DOHH2 (cell line): ENCODE measurements at regions not wholly inside any gene's neighbourhood (a gene's known extent, or its start where the extent isn't known, plus 50 kb on each side); places are given as distances from the start of the nearest gene placed in this dataset.
"Not testable (repeated sequence)": the region's sequence is repeated elsewhere in the genome, so short reads cannot be mapped to it uniquely, and the experiment has no call there.

Experiments used
- H3F3A ChIP-seq: fragments of 200-600 bp; sonication (generic), shearing (Covaris generic); 2 replicates; pipeline ENCODE4 v1.6.0; 2016; ENCODE audit warnings: antibody characterized with exemption, mild to moderate bottlenecking; ENCODE audit not compliant: control insufficient read depth, insufficient read depth
- H3K27ac ChIP-seq: fragments of 200-600 bp; sonication (generic); 2 replicates; pipeline ENCODE4 v1.5.1; 2014; ENCODE audit warnings: low read depth, mild to moderate bottlenecking, low read length, moderate library complexity
- H3K27me3 ChIP-seq: fragments of 200-600 bp; sonication (generic); 2 replicates; pipeline ENCODE4 v1.6.1; 2014; ENCODE audit warnings: mild to moderate bottlenecking, low read length, mixed read lengths; ENCODE audit not compliant: control insufficient read depth
- H3K36me3 ChIP-seq: fragments of 200-600 bp; sonication (generic); 2 replicates; pipeline ENCODE4 v1.6.1; 2014; ENCODE audit warnings: mild to moderate bottlenecking, low read length, moderate library complexity, mixed read lengths; ENCODE audit not compliant: control insufficient read depth
- H3K4me1 ChIP-seq: fragments of 200-600 bp; sonication (generic); 2 replicates; pipeline ENCODE4 v1.6.1; 2014; ENCODE audit warnings: mild to moderate bottlenecking, low read length, mixed read lengths; ENCODE audit not compliant: control insufficient read depth
- H3K4me2 ChIP-seq: fragments of 200-600 bp; sonication (generic); 2 replicates; pipeline ENCODE4 v1.6.0; 2014; ENCODE audit warnings: mild to moderate bottlenecking, low read length, moderate library complexity
- H3K4me3 ChIP-seq: fragments of 200-600 bp; sonication (generic); 2 replicates; pipeline ENCODE4 v1.5.1; 2014; ENCODE audit warnings: mild to moderate bottlenecking, low read length, mixed read lengths
- H3K79me2 ChIP-seq: fragments of 200-600 bp; sonication (generic); 2 replicates; pipeline ENCODE4 v1.6.1; 2014; ENCODE audit warnings: mild to moderate bottlenecking, low read length, mixed read lengths; ENCODE audit not compliant: control insufficient read depth
- H3K9me2 ChIP-seq: fragments of 200-600 bp; sonication (generic); replicated peaks from 2 replicates; pipeline ENCODE4 v1.6.1; 2014; ENCODE audit warnings: mild to moderate bottlenecking, low read length, mixed read lengths; ENCODE audit not compliant: control insufficient read depth
- H3K9me3 ChIP-seq: fragments of 200-600 bp; sonication (generic); 2 replicates; pipeline ENCODE4 v1.6.1; 2014; ENCODE audit warnings: antibody characterized with exemption, low read length, mixed read lengths; ENCODE audit not compliant: control insufficient read depth, insufficient read depth
- H4K20me1 ChIP-seq: fragments of 200-600 bp; sonication (generic); 2 replicates; pipeline ENCODE4 v1.6.0; 2014; ENCODE audit warnings: low read depth, mild to moderate bottlenecking, antibody characterized with exemption, low read length, moderate library complexity; ENCODE audit not compliant: control insufficient read depth, insufficient read depth
- CTCF ChIP-seq: fragments of 200-600 bp; sonication (generic); IDR thresholded peaks from one replicate; pipeline ENCODE4 v1.5.1; 2014; ENCODE audit warnings: antibody characterized with exemption, mild to moderate bottlenecking, low read depth, low read length; ENCODE audit not compliant: poor library complexity, severe bottlenecking
- EZH2phosphoT487 ChIP-seq: fragments of 200-600 bp; sonication (generic); IDR thresholded peaks from 2 replicates; pipeline ENCODE4 v1.6.1; 2017; ENCODE audit warnings: borderline replicate concordance, mild to moderate bottlenecking, antibody characterized with exemption, low read length, moderate library complexity, mixed read lengths

GRCh38 chr5:155700333-155700732 is 626.6 kb upstream of the SGCD start:
- no peak overlapping the region for H3K27ac ChIP-seq
- no peaks in the 10 kb centered on the region for H3K36me3 ChIP-seq
- no peaks in the 10 kb centered on the region for H3K27me3 ChIP-seq
- H4K20me1 ChIP-seq, result no peaks in the 10 kb centered on the region
- no peaks in the 10 kb centered on the region for H3K9me2 ChIP-seq
- H3K9me3 ChIP-seq, result no peaks in the 10 kb centered on the region
- H3K4me3 ChIP-seq, result no peak overlapping the region
- H3K4me1 ChIP-seq, result no peaks in the 10 kb centered on the region
- no peaks in the 10 kb centered on the region for H3F3A ChIP-seq
- TF ChIP-seq EZH2phosphoT487 (no peak), CTCF (peak; percentile 14)
- H3K79me2 ChIP-seq, result no peaks in the 10 kb centered on the region
- H3K4me2 ChIP-seq, result no peak overlapping the region

GRCh38 chr5:155711882-155712281 is 615.1 kb upstream of the SGCD start:
- H3K9me2 ChIP-seq, result no peaks in the 10 kb centered on the region
- no peaks in the 10 kb centered on the region for H3F3A ChIP-seq
- TF ChIP-seq CTCF, result no peak
- TF ChIP-seq EZH2phosphoT487, result no peak
- H3K27ac ChIP-seq, result no peak overlapping the region
- H3K4me2 ChIP-seq, result no peak overlapping the region
- no peak overlapping the region for H3K4me3 ChIP-seq
- no peaks in the 10 kb centered on the region for H3K9me3 ChIP-seq
- H3K4me1 ChIP-seq, result no peaks in the 10 kb centered on the region
- H3K27me3 ChIP-seq, result no peaks in the 10 kb centered on the region
- H3K36me3 ChIP-seq, result no peaks in the 10 kb centered on the region
- no peaks in the 10 kb centered on the region for H4K20me1 ChIP-seq
- H3K79me2 ChIP-seq, result no peaks in the 10 kb centered on the region

GRCh38 chr5:155714435-155714834 is 612.5 kb upstream of the SGCD start:
- not testable (repeated sequence) for H3F3A ChIP-seq, H3K9me3 ChIP-seq, H3K4me1 ChIP-seq, H4K20me1 ChIP-seq, H3K4me2 ChIP-seq, H3K79me2 ChIP-seq, H3K36me3 ChIP-seq, H3K4me3 ChIP-seq, H3K27me3 ChIP-seq, H3K9me2 ChIP-seq, H3K27ac ChIP-seq

GRCh38 chr5:155726267-155726666 is 600.7 kb upstream of the SGCD start:
- no peaks in the 10 kb centered on the region for H3K27me3 ChIP-seq
- no peaks in the 10 kb centered on the region for H4K20me1 ChIP-seq
- no peaks in the 10 kb centered on the region for H3K4me1 ChIP-seq
- no peak overlapping the region for H3K27ac ChIP-seq
- H3K36me3 ChIP-seq, result no peaks in the 10 kb centered on the region
- H3K4me3 ChIP-seq, result no peak overlapping the region
- no peaks in the 10 kb centered on the region for H3K9me2 ChIP-seq
- peaks cover 4% of the 10 kb centered on the region; the same call in 1 of the 2 replicates for H3K9me3 ChIP-seq
- H3K4me2 ChIP-seq, result no peak overlapping the region
- no peaks in the 10 kb centered on the region for H3K79me2 ChIP-seq
- no peaks in the 10 kb centered on the region for H3F3A ChIP-seq
- no peak for TF ChIP-seq CTCF
- TF ChIP-seq EZH2phosphoT487, result no peak
